ENCODE measurements at regions not wholly inside any gene's neighbourhood (a gene's known extent, or its start where the extent isn't known, plus 50 kb on each side); places are given as distances from the start of the nearest gene placed in this dataset.
A peak's percentile ranks its signal among the peaks of the same experiment; 100 is the strongest.

- Histone ChIP-seq H3K9me3 (ENCODE audit: insufficient read depth, low read depth, low read length) (no peaks in the 10 kb centered on the region), H3K27me3 (ENCODE audit: insufficient read depth, low read length) (peaks cover 15% of the 10 kb centered on the region), H3K4me1 (ENCODE audit: insufficient read depth, low read length) (no peaks in the 10 kb centered on the region), H3K9ac (ENCODE audit: low read depth, low read length) (peak overlapping the region; percentile 78; the same call in 1 of the 2 replicates), H3K27ac (ENCODE audit: low read length) (no peak overlapping the region), H3K4me3 (ENCODE audit: low read length) (peak overlapping the region; percentile 98), H3K36me3 (ENCODE audit: insufficient read depth, low read depth, low read length) (no peaks in the 10 kb centered on the region)
Observed at GRCh38 chr6:27617700-27618689, 145.1 kb upstream of the ZNF184 start.

GRCh38 chr6:27617046-27617687 is 144.3 kb upstream of the ZNF184 start:
- no peaks in the 10 kb centered on the region for H3K9me3 ChIP-seq (ENCODE audit: insufficient read depth, low read depth, low read length)
- H3K36me3 ChIP-seq (ENCODE audit: insufficient read depth, low read depth, low read length) = no peaks in the 10 kb centered on the region
- peaks cover 15% of the 10 kb centered on the region for H3K27me3 ChIP-seq (ENCODE audit: insufficient read depth, low read length)
- peak overlapping the region; percentile 98 for H3K4me3 ChIP-seq (ENCODE audit: low read length)
- no peak overlapping the region for H3K27ac ChIP-seq (ENCODE audit: low read length)
- H3K9ac ChIP-seq (ENCODE audit: low read depth, low read length) = peak overlapping the region; percentile 78
- H3K4me1 ChIP-seq (ENCODE audit: insufficient read depth, low read length) = no peaks in the 10 kb centered on the region

- peak overlapping the region; percentile 78 for H3K9ac ChIP-seq (ENCODE audit: low read depth, low read length)
- no peaks in the 10 kb centered on the region for H3K36me3 ChIP-seq (ENCODE audit: insufficient read depth, low read depth, low read length)
- H3K4me1 ChIP-seq (ENCODE audit: insufficient read depth, low read length) = no peaks in the 10 kb centered on the region
- peaks cover 15% of the 10 kb centered on the region for H3K27me3 ChIP-seq (ENCODE audit: insufficient read depth, low read length)
- peak overlapping the region; percentile 98 for H3K4me3 ChIP-seq (ENCODE audit: low read length)
- H3K27ac ChIP-seq (ENCODE audit: low read length) = no peak overlapping the region
- H3K9me3 ChIP-seq (ENCODE audit: insufficient read depth, low read depth, low read length) = no peaks in the 10 kb centered on the region
Observed at GRCh38 chr6:27616328-27617045, 143.6 kb upstream of the ZNF184 start.

- Histone ChIP-seq H3K27me3 (ENCODE audit: insufficient read depth, low read length) (peaks cover 6% of the 10 kb centered on the region), H3K27ac (ENCODE audit: low read length) (no peak overlapping the region), H3K9me3 (ENCODE audit: insufficient read depth, low read depth, low read length) (no peaks in the 10 kb centered on the region), H3K4me1 (ENCODE audit: insufficient read depth, low read length) (no peaks in the 10 kb centered on the region), H3K36me3 (ENCODE audit: insufficient read depth, low read depth, low read length) (no peaks in the 10 kb centered on the region), H3K9ac (ENCODE audit: low read depth, low read length) (no peak overlapping the region), H3K4me3 (ENCODE audit: low read length) (no peak overlapping the region)
Observed at GRCh38 chr6:27611451-27611850, 138.5 kb upstream of the ZNF184 start.

GRCh38 chr6:27608916-27609883 is 136.3 kb upstream of the ZNF184 start:
- H3K9ac ChIP-seq (ENCODE audit: low read depth, low read length) = no peak overlapping the region
- peaks cover 8% of the 10 kb centered on the region; the same call in 1 of the 2 replicates for H3K27me3 ChIP-seq (ENCODE audit: insufficient read depth, low read length)
- H3K27ac ChIP-seq (ENCODE audit: low read length) = no peak overlapping the region

GRCh38 chr6:27605401-27606342 is 132.8 kb upstream of the ZNF184 start:
- Histone ChIP-seq H3K27me3 (ENCODE audit: insufficient read depth, low read length) (peaks cover 30% of the 10 kb centered on the region), H3K27ac (ENCODE audit: low read length) (no peak overlapping the region), H3K9ac (ENCODE audit: low read depth, low read length) (peak overlapping the region; percentile 82; the same call in 1 of the 2 replicates), H3K9me3 (ENCODE audit: insufficient read depth, low read depth, low read length) (no peaks in the 10 kb centered on the region), H3K36me3 (ENCODE audit: insufficient read depth, low read depth, low read length) (no peaks in the 10 kb centered on the region), H3K4me1 (ENCODE audit: insufficient read depth, low read length) (no peaks in the 10 kb centered on the region; the same call in 1 of the 2 replicates), H3K4me3 (ENCODE audit: low read length) (peak overlapping the region; percentile 95)

More at GRCh38 chr6:27608916-27609883, 136.3 kb upstream of the ZNF184 start:
- no peaks in the 10 kb centered on the region for H3K4me1 ChIP-seq (ENCODE audit: insufficient read depth, low read length)
- H3K9me3 ChIP-seq (ENCODE audit: insufficient read depth, low read depth, low read length) = no peaks in the 10 kb centered on the region
- H3K4me3 ChIP-seq (ENCODE audit: low read length) = no peak overlapping the region; the same call in 1 of the 2 replicates
- H3K36me3 ChIP-seq (ENCODE audit: insufficient read depth, low read depth, low read length) = no peaks in the 10 kb centered on the region

GRCh38 chr6:27604986-27605385 is 132.1 kb upstream of the ZNF184 start:
- Histone ChIP-seq H3K9ac (ENCODE audit: low read depth, low read length) (peak overlapping the region; percentile 82; the same call in 1 of the 2 replicates), H3K9me3 (ENCODE audit: insufficient read depth, low read depth, low read length) (no peaks in the 10 kb centered on the region), H3K4me3 (ENCODE audit: low read length) (peak overlapping the region; percentile 95), H3K27ac (ENCODE audit: low read length) (no peak overlapping the region), H3K27me3 (ENCODE audit: insufficient read depth, low read length) (peaks cover 30% of the 10 kb centered on the region), H3K4me1 (ENCODE audit: insufficient read depth, low read length) (no peaks in the 10 kb centered on the region; the same call in 1 of the 2 replicates), H3K36me3 (ENCODE audit: insufficient read depth, low read depth, low read length) (no peaks in the 10 kb centered on the region)

GRCh38 chr6:27601668-27602254 is 128.9 kb upstream of the ZNF184 start:
- peak overlapping the region; percentile 56; the same call in 1 of the 2 replicates for H3K9ac ChIP-seq (ENCODE audit: low read depth, low read length)
- H3K9me3 ChIP-seq (ENCODE audit: insufficient read depth, low read depth, low read length) = no peaks in the 10 kb centered on the region
- peak overlapping the region; percentile 81 for H3K4me3 ChIP-seq (ENCODE audit: low read length)
- peaks cover 54% of the 10 kb centered on the region for H3K27me3 ChIP-seq (ENCODE audit: insufficient read depth, low read length)
- H3K27ac ChIP-seq (ENCODE audit: low read length) = no peak overlapping the region
- H3K36me3 ChIP-seq (ENCODE audit: insufficient read depth, low read depth, low read length) = no peaks in the 10 kb centered on the region
- H3K4me1 ChIP-seq (ENCODE audit: insufficient read depth, low read length) = no peaks in the 10 kb centered on the region; the same call in 1 of the 2 replicates

- H3K27me3 ChIP-seq (ENCODE audit: insufficient read depth, low read length) = peaks cover 62% of the 10 kb centered on the region
- no peak overlapping the region for H3K9ac ChIP-seq (ENCODE audit: low read depth, low read length)
- H3K27ac ChIP-seq (ENCODE audit: low read length) = no peak overlapping the region
- H3K36me3 ChIP-seq (ENCODE audit: insufficient read depth, low read depth, low read length) = no peaks in the 10 kb centered on the region
- H3K9me3 ChIP-seq (ENCODE audit: insufficient read depth, low read depth, low read length) = no peaks in the 10 kb centered on the region
- no peak overlapping the region for H3K4me3 ChIP-seq (ENCODE audit: low read length)
- H3K4me1 ChIP-seq (ENCODE audit: insufficient read depth, low read length) = no peaks in the 10 kb centered on the region; the same call in 1 of the 2 replicates
Observed at GRCh38 chr6:27599859-27600532, 127.1 kb upstream of the ZNF184 start.
